Kidney capillary endothelial cell (primary cell): ENCODE measurements at regions not wholly inside any gene's neighbourhood (a gene's known extent, or its start where the extent isn't known, plus 50 kb on each side); places are given as distances from the start of the nearest gene placed in this dataset.

ENCODE experiments used
- DNase-seq: peaks from one replicate; pipeline ENCODE4 v3.0.0-alpha.2; 2018; ENCODE audit warnings: low spot score

- DNase-seq = no peak
Observed at GRCh38 chr5:54367844-54368243, 57.5 kb upstream of the ARL15 start.

DNA sequence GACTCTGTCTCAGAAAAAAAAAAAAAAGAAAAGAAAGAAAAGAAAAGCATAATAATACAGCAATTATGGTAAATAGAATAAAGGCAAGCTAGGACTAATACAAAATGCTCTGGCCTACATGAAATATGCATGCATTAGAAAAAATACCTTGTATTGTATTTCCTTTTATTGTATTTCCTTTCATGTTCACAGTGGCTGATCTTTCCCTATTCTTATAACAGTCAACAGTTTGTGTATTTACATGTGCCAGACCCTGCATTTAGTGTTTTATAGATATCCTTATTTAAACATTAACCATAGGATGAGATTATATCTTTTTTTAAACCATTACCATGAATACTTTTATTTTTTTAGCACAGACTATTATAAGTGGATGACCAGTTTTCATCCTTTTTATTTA, 56.3 kb upstream of the ARL15 start:
- no peak for DNase-seq

DNA sequence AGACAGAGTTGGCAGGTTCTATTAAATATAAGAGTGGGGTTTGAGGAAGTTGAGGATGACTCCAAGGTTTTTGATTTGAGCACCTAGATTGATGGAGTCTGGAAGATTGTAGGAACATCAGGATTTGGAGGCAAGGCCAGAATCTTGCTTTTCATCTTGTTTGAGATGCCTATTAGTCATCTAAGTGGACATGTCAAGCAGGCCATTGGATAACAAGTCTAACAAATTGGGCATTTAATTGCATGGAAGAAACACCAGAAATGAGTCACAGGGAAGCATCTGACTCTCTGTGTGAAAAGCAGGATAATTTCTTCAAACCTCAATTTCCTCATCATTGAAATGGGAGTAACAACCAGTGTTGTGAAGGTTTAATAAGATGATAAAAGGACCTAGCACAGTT, 53.3 kb upstream of the ARL15 start:
- no peak for DNase-seq

- no peak for DNase-seq
Observed at GRCh38 chr5:54362992-54363625, 52.7 kb upstream of the ARL15 start.

GRCh38 chr5:54362434-54362833, 52.1 kb upstream of the ARL15 start:
- DNase-seq = peak; percentile 19

- no peak for DNase-seq
Observed at GRCh38 chr5:54361691-54362411, 51.5 kb upstream of the ARL15 start.

GRCh38 chr5:54360925-54361662, 50.7 kb upstream of the ARL15 start:
- DNase-seq = no peak
